ENCODE measurements at regions not wholly inside any gene's neighbourhood (a gene's known extent, or its start where the extent isn't known, plus 50 kb on each side); places are given as distances from the start of the nearest gene placed in this dataset.

DNA sequence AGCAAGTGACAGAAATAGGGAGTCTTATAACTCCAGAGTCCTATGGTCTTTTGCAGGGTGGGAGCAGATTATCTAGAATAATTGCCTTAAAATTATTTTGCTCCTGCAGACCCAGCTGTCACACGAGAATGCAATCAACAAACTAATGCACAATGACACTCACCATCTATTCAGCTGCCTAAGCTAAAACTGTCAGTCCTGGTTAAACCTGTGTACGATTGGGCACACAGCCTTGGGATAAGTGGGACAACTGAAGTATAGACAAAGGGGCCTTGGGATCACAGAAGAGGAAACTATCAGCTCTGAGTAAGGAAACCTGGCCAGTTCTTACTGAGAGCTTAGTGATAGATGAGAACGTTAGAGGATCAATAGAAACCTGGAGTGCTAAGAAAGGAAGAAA, 595.9 kb upstream of the KIRREL3 start:
- no peak for DNase-seq (ENCODE audit: low read depth)

DNA sequence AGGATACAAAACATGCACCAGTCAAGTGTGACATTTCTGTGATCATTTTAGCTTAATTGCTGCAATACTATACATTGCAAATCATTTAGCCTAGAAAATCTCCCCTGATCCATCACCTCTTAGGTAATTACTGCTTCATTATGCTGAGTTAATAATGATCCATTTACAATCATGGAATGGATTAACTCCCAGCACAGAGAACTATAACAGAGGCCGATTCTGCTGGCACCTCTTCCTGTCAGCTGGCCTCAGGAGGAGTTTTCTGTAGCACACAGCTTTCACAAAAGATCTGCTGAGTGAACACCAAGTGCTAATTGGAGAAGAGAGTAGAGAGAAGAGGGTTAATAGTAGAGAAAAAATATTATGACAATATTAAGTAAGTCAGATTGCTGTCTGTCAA, 591.8 kb upstream of the KIRREL3 start:
- no peak for DNase-seq (ENCODE audit: low read depth)

DNA sequence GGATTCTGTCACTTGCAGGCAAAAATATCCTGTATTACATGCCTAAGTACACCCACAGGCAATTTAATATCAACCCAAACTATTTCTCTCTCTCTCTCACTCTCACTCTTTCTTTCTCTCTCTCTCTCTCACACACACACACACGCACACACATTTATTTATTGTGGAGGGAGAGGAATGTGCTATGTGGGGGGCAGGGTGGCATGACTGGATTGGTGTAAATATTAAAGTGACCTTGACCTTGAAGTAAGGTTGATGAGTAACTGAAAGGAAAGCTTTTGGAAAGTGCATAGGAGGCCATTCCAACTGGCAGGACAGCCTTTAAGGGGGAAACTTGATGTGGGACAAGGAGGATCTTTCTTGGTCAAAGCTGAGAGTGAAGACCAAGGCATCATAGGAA, 589.7 kb upstream of the KIRREL3 start:
- no peak for DNase-seq (ENCODE audit: low read depth)

DNA sequence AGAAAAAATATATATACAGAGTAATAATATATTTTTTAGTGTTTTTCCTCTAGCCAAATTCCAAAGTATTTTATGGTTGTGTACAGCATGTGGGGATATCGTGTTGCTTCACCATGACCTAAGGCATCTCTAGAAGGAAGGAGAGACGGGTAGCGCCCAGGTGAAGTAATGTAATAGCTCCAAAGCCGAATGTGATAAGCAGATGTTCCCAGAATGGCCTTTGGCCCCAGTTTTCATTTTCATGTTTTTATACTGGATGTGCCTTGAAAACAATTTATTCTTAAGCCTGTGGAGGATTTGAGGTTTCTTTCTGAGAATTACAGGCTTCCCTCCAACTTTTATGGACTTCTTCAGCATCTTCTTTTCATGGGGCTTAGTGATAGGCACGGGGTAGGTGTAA, 587.9 kb upstream of the KIRREL3 start:
- no peak for DNase-seq (ENCODE audit: low read depth)

DNA sequence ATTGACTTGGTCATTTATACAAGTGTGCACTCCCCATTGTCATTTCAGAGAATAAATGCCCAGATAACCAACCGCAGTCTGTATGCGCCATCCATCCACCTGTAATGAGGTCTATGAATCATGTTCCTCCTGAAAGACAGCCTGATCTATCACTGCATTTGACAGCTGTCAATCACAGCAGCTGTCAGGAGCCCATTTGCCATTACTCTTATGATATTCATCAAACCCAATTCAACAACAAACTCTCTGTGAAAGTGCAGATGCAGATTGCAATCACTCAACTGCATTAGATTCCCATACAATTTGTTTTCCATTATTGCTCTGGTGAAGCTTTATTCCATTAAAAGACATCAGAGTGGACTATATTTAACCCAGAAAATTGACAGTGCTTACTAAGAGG, 586.9 kb upstream of the KIRREL3 start:
- no peak for DNase-seq (ENCODE audit: low read depth)

DNA sequence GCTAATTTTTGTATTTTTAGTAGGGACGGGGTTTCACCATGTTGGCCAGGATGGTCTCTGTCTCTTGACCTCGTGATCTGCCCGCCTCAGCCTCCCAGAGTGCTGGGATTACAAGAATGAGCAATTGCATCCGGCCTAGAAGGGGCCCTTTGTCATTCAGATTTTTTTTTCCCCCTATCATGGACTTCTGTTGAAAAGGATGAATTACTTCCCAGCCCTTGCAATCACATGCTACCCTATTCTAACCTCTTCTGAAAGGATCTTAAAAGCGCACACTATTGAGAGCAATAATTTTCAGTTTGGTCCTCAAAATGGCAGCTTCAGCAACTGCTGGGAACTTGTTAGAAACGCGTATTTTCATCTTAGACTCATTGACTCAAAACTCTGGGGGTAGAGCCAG, 575.6 kb upstream of the KIRREL3 start:
- DNase-seq (ENCODE audit: low read depth) = no peak

DNA sequence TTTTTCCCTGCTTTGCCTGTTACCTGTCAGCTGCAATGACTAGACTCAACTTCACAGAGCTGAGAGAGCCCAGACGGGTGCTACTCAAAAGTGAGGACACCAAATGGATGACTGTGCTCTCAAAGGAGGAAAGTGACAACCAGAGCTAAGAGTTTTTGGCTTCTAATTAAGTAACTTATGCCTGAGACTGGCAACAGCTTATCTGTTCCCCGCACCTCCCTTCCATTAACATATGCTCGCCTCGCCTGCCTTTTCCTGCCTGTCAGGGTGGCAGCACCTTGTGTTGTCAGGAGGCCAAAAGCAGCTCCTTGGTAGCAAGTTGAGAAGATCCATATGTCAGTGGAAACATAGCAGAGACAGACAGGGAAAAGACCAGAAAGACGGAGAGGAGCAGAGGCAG, 573.9 kb upstream of the KIRREL3 start:
- no peak for DNase-seq (ENCODE audit: low read depth)

DNA sequence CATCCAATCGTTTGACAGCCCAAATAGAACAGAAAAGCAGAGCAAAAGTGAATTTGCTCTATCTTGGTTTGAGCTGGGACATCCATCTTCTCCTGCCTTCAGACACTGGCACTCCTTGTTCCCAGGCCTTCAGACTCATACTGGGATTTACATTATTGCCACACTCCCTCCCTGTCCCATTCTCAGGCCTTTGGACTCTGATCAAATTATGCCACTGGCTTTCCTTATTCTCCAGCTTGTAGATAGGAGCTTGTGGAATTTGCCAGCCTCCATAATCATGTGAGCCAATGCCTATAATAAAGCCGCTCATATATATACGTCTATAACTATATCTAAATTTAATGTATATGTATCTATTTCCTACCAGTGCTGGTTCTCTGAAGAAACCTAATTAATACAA, 568.3 kb upstream of the KIRREL3 start:
- no peak for DNase-seq (ENCODE audit: low read depth)

DNA sequence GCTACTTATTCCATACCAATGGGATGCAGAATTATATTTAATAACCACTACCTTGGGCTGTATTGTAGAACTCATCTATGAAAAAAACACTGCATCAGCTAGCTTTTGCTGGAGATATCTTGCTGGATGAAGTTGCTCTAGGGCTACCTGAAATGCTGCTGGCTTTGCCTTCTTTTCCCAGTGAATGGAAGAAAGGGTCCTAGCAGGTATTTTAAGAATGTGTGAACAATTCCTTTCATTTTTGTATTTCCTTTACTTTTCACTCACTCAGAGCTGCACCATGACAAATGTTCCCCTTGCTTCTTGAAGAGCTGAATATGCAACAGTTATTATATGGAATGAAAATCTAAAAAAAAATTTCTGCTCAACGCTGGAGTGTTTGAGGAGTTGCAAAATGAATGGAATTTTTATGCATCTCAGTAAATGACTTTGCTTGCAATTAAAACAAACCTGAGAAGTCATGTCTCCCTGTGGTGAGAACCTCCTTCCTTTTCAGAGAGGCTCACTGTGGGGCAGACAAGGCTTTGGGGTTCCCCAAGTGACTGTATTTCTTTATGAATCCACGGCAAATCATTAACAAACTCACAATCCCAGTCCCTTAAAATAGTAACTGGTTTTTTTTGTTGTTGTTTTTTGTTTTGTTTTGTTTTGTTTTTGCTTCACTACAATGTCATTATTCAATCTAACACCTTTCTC, 566.8 kb upstream of the KIRREL3 start:
- no peak for DNase-seq (ENCODE audit: low read depth)

DNA sequence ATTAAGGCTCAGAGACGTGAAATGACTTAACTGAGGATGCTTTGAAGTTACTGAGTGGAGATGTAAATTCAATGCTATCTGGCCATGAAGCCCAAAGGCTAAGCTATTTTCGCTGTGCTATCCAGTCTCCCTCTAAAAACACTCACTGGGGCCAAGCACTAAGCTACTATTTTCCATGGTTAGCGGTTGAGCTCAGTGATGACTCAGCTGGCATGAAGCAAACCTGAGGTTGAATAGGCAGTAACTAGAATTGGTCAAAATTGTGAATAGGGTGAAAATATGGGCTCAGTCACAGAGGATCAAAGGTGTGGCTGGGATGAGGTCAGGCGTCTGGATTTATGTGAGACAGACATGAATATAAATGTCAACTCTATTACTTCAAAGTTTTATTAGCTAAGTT, 564.2 kb upstream of the KIRREL3 start:
- DNase-seq (ENCODE audit: low read depth) = peak; percentile 8

DNA sequence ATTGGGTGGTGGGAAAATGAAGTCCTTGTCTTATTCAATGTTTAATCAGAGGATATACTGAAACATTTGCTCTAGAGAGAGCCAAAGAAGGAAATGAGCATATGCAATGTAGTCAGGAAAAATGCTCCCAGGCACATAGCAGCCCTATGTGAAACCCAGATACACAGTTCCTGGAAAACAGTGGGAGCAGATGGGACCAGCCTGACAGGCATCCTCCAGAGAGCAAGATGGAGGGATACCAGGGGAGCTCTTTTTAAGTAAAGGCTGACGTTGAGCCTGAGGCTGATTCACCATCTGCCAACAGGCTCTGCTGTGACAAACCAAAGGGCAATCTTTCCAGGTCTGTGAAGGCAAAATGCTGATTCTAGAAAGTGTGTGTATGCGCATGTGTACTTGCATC, 559.4 kb upstream of the KIRREL3 start:
- no peak for DNase-seq (ENCODE audit: low read depth)

DNA sequence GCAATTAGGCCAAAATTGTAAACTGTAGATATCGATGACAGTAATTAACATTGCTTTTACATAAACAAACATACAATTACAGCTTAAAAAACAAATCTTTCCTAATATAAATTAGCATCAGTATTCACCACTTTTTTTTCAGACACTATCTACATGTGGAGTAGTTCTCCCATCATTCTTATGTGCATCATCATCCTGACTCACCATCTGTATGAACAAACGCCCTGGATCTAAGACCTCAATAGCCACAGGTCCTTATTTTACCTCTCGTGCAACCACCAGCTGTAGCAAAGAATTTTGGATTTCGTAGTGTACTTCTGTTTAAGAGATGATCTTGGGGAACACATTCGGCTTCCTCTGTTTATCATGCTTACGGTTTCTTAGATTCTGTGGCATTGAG, 551.9 kb upstream of the KIRREL3 start:
- no peak for DNase-seq (ENCODE audit: low read depth)

DNA sequence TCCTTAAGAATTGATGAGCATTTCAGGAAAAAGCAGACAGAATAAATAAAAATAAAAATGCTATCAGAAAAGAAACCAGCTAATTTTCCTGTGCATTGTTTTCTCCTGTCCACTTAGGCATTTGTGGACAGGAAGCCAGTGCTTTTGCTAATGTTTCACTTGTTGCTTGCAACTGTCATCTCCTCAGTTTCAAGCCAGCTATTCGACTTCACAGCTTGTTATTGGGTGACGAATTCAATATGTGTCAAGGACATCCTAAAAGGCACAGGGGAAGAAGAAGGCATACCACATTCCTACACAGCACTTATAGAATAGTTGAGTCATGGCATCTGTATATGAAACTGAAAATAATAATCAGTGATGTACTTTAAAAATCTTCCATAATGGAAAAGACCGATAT, 530.6 kb upstream of the KIRREL3 start:
- DNase-seq (ENCODE audit: low read depth) = no peak

DNA sequence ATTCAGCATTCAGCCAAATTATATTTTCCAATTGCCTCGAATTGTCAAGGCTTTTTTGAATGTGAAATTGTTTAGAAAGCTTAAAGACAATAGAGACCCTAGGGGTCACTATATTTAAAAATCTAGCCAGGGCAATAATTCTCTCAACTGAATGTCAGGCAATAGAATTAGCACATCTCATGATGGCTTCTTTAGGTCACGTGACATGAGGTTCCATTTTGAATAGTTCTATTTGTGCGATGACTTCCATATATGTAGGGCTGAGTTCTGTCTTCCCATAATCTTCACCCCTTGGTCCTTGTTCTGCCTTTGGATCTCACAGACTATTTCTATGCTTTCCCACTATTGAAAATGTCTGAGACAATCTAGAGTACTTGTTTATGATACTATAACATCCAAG, 527.7 kb upstream of the KIRREL3 start:
- DNase-seq (ENCODE audit: low read depth) = no peak

DNA sequence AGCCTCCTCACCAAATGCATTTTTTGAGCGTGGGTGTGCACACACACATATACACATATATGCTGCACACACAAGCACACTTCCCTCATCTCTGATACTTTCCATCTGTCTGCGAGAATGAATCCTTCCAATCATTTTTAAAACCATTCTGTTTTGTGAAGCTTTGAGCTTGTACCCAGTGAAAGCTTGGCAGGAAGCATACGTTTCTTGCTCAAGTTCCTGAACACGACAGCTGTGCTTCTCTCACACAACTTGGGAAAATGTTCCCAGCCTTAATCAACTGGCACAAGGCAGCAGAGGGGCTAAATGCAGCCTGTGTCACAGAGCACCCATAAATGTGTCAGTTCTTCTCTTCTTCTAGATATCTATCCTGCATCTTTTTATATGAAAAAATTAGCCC, 524.0 kb upstream of the KIRREL3 start:
- no peak for DNase-seq (ENCODE audit: low read depth)

DNA sequence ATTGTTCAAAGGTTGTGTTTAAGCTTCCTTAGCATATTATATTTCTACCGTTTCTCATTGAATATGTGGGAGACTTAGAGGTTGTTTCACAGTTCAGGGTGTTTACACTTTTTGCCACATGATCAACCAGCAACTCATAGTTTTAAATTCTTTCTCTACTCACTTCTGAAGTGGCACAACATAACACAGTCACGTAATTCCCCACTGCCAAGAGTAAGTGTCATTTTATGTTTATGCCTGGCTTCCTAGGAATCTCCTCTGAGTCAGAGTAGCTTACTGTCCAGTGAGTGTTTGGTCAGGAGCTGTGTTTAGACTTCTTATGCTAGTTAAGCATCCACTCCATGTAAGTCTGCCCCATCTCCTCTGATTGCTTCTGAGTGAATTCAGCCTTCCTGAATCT, 520.8 kb upstream of the KIRREL3 start:
- DNase-seq (ENCODE audit: low read depth) = peak; percentile 33

DNA sequence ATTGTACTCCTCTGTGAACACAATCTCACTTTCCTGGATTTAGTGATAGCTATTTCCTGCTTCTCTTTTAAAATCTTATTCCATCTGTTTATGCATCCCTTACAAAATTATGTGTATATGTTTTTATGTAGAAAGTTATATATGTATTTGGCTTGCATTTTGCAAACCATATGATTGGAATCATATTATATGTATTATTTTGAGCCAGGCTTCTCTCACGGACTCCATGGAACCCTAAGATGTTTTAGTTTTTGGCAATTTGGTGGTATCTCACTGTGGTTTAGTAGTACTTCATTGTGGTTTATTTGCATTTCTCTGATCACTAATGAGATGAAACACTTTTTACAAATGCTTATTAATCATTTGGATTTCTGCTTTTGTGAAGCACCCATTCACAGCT, 507.3 kb upstream of the KIRREL3 start:
- DNase-seq (ENCODE audit: low read depth) = no peak

DNA sequence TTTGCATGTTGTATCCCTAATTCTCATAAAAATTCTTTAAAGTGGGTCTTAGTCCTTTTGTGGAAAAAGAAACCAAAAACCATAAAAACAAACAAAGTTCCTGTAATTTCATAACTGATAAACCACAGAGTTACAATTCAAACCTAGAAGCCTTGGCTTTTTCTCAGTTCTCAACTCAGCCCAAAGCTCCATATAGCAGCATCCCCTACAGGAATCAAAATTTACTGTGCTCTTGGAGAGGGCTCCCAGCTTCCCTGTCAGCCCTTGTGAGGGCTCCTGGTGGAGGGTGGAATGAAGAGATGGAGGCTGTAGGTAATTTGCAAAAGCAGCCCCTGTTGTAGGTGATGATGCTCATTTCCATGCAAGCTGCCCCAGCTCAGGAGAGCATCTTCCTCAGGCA, 506.1 kb upstream of the KIRREL3 start:
- DNase-seq (ENCODE audit: low read depth) = no peak

DNA sequence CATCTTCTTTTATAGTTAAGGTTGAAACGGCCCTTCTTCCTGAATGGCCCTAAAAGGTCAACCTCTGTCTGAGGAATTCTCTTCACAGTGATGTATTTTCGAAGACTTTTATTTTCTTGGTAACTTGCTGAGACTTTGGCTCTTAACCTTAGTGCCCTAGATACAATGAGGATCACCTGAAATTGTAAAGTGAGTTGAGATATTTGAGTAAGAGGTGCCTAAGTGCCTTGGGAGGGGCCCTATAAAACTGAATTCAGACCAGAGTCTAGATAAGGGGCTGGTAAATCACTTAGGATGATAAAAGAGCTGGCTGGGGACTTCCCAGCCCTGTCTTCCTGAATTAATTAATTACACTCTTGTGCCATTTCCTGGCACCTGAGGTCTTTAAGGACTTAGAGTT, 505.6 kb upstream of the KIRREL3 start:
- no peak for DNase-seq (ENCODE audit: low read depth)

DNA sequence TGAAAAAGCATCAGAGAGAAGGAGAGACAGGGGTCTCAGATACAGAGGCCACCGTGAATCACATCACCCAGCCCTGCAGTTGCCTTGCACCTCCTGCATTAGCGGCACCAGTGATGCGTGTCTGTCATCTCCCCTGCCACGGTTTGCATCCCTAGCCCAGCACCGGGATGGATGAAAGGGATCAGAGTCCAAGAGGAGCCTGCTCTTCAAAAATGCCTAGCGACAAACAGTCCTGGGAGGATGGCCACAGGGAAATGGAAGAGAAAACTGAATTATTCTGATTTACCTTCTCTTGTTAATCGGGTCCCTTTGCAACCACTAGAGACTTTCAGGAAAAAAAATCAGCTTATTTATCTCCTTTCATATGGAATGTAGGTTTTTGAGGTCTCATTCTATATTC, 495.6 kb upstream of the KIRREL3 start:
- no peak for DNase-seq (ENCODE audit: low read depth)

DNA sequence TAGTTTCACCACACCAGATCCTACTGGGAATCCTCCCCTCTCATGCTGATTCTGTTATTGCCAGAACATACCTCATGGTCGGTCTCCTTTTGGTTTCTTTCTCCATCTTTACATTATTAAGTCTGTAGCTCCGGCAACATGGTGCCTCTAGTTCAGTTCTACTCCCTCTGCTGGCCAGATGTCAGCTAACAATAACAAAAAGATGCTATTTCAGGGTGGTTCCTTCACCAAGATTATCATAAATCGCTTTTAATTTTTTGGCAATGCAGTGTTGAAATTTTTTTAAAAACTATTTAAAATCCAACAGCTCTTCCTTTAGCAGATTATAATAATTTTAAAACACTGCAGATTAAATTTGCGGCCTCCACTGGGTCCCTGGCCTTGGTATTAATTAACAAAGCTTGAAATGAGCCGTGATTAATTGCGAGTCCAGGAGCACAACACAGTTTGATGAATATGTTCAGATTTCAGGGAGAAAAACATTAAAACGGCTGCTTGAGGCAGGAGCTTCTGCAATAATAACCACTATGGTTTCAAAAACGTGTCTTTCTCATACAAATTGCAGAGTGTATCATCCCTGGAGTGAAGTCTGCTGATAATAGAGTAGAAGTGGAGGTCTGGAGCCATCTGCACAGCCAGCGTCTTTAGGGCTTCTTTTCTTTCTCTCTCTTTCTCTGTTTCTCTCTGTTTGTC, 492.9 kb upstream of the KIRREL3 start:
- no peak for DNase-seq (ENCODE audit: low read depth)

DNA sequence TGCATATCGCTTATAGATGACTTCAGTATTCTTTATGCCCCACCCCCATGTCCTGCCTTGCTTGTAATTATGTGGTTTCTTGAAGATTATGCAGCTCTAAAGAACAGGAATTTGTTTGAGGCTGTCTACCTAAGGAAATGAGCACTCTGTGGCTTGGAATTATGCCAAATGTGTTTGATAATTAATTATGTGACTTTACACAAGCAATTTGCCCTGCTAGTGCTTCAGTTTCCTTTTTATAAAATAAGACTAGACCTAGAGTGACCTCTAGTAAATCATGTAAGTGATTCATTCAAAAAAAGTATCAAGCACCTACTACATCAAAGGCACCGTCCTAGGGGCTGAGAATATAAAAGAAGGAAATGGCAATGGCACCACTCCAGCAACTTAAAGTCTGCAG, 491.5 kb upstream of the KIRREL3 start:
- DNase-seq (ENCODE audit: low read depth) = no peak

DNA sequence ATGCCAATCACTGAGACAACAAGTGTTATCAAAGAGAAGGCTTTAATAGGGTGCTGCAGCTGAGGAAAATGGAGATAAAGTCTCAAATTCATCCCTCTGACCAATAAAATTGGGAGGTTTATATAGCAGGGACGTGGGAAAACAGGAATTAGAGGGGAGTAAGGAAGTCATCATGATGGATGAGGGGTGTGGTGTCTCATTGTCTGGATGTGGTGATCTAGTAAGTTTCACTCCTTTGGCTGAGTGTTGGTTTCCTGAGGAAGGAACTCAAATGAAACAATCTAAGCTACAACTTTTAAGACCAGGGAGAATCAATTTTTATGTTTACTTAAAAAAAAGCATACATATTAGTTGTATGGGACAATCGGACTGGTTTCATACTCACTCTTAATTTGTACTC, 491.0 kb upstream of the KIRREL3 start:
- DNase-seq (ENCODE audit: low read depth) = no peak

DNA sequence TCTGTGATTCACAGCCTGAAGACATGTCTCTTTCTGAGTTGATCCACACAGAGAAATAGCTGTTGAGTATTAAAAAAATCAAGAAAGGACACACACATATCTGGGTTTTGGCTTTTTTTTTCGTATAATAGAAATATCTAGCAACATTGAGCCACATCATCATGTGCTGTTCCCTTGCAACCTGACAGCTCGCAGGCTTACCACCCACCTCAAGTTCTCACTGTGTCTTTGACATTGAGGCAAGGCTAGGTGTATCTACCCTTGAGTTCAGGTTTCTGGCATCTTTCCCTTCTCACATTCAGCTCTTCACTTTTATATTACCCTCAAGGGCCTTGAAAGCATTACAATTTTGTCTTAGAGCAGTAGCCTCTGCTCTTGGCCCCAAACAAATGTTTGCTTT, 490.3 kb upstream of the KIRREL3 start:
- DNase-seq (ENCODE audit: low read depth) = no peak
